ENCODE measurements at regions not wholly inside any gene's neighbourhood (a gene's known extent, or its start where the extent isn't known, plus 50 kb on each side); places are given as distances from the start of the nearest gene placed in this dataset.

GRCh38 chrX:142819461-142819860, 206.3 kb upstream of the SPANXN4 start:
- TF ChIP-seq HMGXB4 (CRISPR knock-in tag; IDR thresholded peaks at IDR 0.05) (no peak), GABPB1 (CRISPR knock-in tag; IDR thresholded peaks at IDR 0.05) (no peak), CTCF (IDR thresholded peaks at IDR 0.05) (no peak), IRF2 (CRISPR knock-in tag; IDR thresholded peaks at IDR 0.05; ENCODE audit: borderline replicate concordance, low read depth) (no peak), SP1 (CRISPR knock-in tag; conservative IDR thresholded peaks at IDR 0.05) (no peak), PRRX2 (CRISPR knock-in tag; IDR thresholded peaks at IDR 0.05) (no peak), ZNF281 (CRISPR knock-in tag; IDR thresholded peaks at IDR 0.05) (no peak), ZNF232 (CRISPR knock-in tag; IDR thresholded peaks at IDR 0.05) (no peak), KAT7 (CRISPR knock-in tag; IDR thresholded peaks at IDR 0.05; ENCODE audit: borderline replicate concordance) (no peak), CREB1 (CRISPR knock-in tag; IDR thresholded peaks at IDR 0.05) (no peak), USF2 (CRISPR knock-in tag; IDR thresholded peaks at IDR 0.05) (no peak)
